Loucy (cell line): ENCODE measurements at regions not wholly inside any gene's neighbourhood (a gene's known extent, or its start where the extent isn't known, plus 50 kb on each side); places are given as distances from the start of the nearest gene placed in this dataset.

Experiments used
- CTCF ChIP-seq: fragments of 200-600 bp; sonication (generic); conservative IDR thresholded peaks from 2 replicates; pipeline ENCODE4 v1.5.1; 2014; ENCODE audit warnings: mild to moderate bottlenecking, antibody characterized with exemption, low read length
- EZH2phosphoT487 ChIP-seq: fragments of 200-600 bp; IDR thresholded peaks from 2 replicates; pipeline ENCODE4 v1.6.1; 2018; ENCODE audit warnings: antibody characterized with exemption, mild to moderate bottlenecking, moderate library complexity, borderline replicate concordance

GRCh38 chr20:60203451-60203850, 245.2 kb downstream of the CDH26 start:
- no peak for TF ChIP-seq CTCF
- TF ChIP-seq EZH2phosphoT487: no peak
